Keratinocyte (primary cell): ENCODE measurements at regions not wholly inside any gene's neighbourhood (a gene's known extent, or its start where the extent isn't known, plus 50 kb on each side); places are given as distances from the start of the nearest gene placed in this dataset.

Source experiments
- CTCF ChIP-seq, 3 experiments: IDR thresholded peaks in 1 of 3; conservative IDR thresholded peaks in 1 of 3; optimal IDR thresholded peaks in 1 of 3; 2 replicates in 2 of 3; 3 replicates in 1 of 3; pipeline versions ENCODE3 to v1.5.1; 2011; ENCODE audit warnings: low read length in 3 of 3, mild to moderate bottlenecking in 3 of 3, moderate library complexity in 2 of 3, control low read depth in 1 of 3, inconsistent platforms in 1 of 3; ENCODE audit not compliant: insufficient read depth in 2 of 3; ENCODE audit errors: extremely low read depth in 1 of 3
- EZH2 ChIP-seq: IDR thresholded peaks from one replicate; pipeline ENCODE4 v1.6.1; 2012; ENCODE audit warnings: inconsistent platforms, mild to moderate bottlenecking, low read length, moderate library complexity

- TF ChIP-seq CTCF (optimal IDR thresholded peaks at IDR 0.05 in 1 of 3, IDR thresholded peaks at IDR 0.05 in 1 of 3, conservative IDR thresholded peaks at IDR 0.05 in 1 of 3; ENCODE audit: extremely low read depth in 1 of 3, insufficient read depth in 2 of 3, low read length in 3 of 3) (no peak), EZH2 (no peak)
These were observed 1382.4 kb downstream of the BRD1 start for GRCh38 chr22:48445113-48445827.
